Vagina (tissue), 2 donors: ENCODE measurements at regions not wholly inside any gene's neighbourhood (a gene's known extent, or its start where the extent isn't known, plus 50 kb on each side); places are given as distances from the start of the nearest gene placed in this dataset.

Experiments
- DNase-seq, 2 donors: peaks; one replicate each; pipeline ENCODE4 v3.0.0-alpha.2; 2017; ENCODE audit errors: extremely low spot score in 2 of 2
- H3K27ac ChIP-seq: fragments of 200-600 bp; sonication (generic); one replicate; pipeline ENCODE4 v1.5.1; 2019
- H3K27me3 ChIP-seq: fragments of 200-600 bp; sonication (generic); one replicate; pipeline ENCODE4 v1.5.1; 2019
- H3K36me3 ChIP-seq, 2 donors: fragments of 200-600 bp; sonication (generic); one replicate each; pipeline ENCODE4 v1.5.1; 2017 to 2019
- H3K4me1 ChIP-seq: fragments of 200-600 bp; sonication (generic); one replicate; pipeline ENCODE4 v1.5.1; 2019
- H3K4me3 ChIP-seq, 2 donors: fragments of 200-600 bp; sonication (generic); 1 replicate in 1 of 2; 2 replicates in 1 of 2; pipeline ENCODE4 v1.5.1; 2016 to 2019
- H3K9me3 ChIP-seq: fragments of 200-600 bp; sonication (generic); one replicate; pipeline ENCODE4 v1.5.1; 2019
- POLR2A ChIP-seq, 2 donors: fragments of 450-650 bp; IDR thresholded peaks; one replicate each; pipeline ENCODE4 v1.6.1; 2017; ENCODE audit warnings: antibody characterized with exemption in 2 of 2, mild to moderate bottlenecking in 2 of 2, moderate library complexity in 2 of 2
- POLR2AphosphoS5 ChIP-seq, 2 donors: sonication (generic); formaldehyde crosslinking; IDR thresholded peaks; one replicate each; pipeline ENCODE4 v1.9.0; 2017; ENCODE audit warnings: antibody characterized with exemption in 2 of 2, mild to moderate bottlenecking in 2 of 2, low read depth in 1 of 2; ENCODE audit not compliant: insufficient read depth in 1 of 2
- intact Hi-C: fragments of 100-400 bp; cut with DNase I; formaldehyde crosslinking; loops from one replicate; pipeline ENCODE4 v1.15.1; 2023
- TF ChIP-seq, protein P1 (sequence below), 3 experiments: fragments of 450-650 bp in 2 of 3; fragments of 200-600 bp in 1 of 3; sonication (generic) in 1 of 3; IDR thresholded peaks; one replicate each; pipeline ENCODE4 v1.5.1; 2017 to 2019; ENCODE audit warnings: antibody characterized with exemption in 3 of 3, mild to moderate bottlenecking in 2 of 3, moderate library complexity in 2 of 3

DNA sequence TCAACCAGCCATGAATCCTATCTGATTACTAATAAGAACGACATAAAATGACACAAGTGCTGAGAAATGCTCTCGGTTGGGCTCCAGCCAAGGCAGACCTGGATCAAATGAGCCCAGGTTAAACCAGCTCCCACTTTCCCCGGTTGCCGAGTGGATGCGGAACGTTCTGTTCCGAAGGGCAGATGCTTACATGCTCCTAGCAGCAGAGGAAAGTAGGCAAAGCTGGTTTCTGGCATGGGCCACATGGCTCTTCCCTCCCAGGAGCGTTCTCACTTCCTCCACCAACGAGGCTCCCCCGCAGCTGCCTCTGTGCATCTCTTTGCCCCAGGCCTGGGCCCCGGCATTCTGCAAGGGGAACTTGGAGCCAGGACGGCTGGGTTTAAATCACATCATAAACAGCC lies 61.8 kb upstream of the SDK1 start:
- Histone ChIP-seq H3K27ac (no peak overlapping the region), H3K4me3 (no peak overlapping the region), H3K4me1 (peaks cover 15% of the 10 kb centered on the region), H3K27me3 (no peaks in the 10 kb centered on the region), H3K9me3 (no peaks in the 10 kb centered on the region), H3K36me3 (no peaks in the 10 kb centered on the region)
- no peak for TF ChIP-seq POLR2A (IDR thresholded peaks at IDR 0.05)
- TF ChIP-seq POLR2AphosphoS5 (IDR thresholded peaks at IDR 0.05; ENCODE audit: insufficient read depth in 1 of 2, low read depth in 1 of 2) = peak in 1 of 2 donors; percentile 23
- DNase-seq = peak; percentile 71 to 95
- intact Hi-C loops = no loop called here

DNA sequence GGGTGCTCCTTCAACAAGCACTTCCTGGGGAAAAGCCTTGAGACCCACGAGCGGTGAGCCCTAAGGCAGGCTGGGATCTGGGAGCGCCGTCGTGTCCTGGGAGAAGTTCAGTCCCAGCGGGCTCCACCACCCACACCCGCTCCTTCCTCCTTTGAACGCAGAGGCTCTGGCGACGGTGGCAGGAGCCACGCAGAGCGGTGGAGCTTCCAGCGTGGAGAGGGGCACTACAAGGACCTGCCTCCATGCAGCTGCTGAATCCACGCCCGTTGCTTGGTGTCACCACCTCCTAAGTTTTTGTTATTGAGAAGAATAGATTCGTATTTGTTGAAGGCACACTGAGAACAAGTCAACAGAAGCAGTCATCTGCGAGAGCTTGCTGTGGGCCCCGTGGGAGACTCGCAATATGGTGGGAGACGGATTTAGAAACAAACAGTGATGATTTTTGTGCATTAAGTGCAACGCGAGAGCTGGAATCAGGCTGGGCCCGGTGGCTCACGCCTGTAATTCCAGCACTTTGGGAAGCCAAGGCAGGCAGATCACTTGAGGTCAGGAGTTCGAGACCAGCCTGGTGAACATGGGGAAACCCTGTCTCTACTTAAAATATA lies 60.1 kb upstream of the SDK1 start:
- intact Hi-C loops = no loop called here
- peak; percentile 77 to 82 for DNase-seq
- Histone ChIP-seq H3K4me3 (no peak overlapping the region), H3K9me3 (no peaks in the 10 kb centered on the region), H3K27me3 (no peaks in the 10 kb centered on the region), H3K4me1 (peaks cover 24% of the 10 kb centered on the region), H3K27ac (no peak overlapping the region), H3K36me3 (no peaks in the 10 kb centered on the region)
- TF ChIP-seq POLR2AphosphoS5 (IDR thresholded peaks at IDR 0.05; ENCODE audit: insufficient read depth in 1 of 2, low read depth in 1 of 2) (no peak), POLR2A (IDR thresholded peaks at IDR 0.05) (no peak)
- TF ChIP-seq, protein P1, sequence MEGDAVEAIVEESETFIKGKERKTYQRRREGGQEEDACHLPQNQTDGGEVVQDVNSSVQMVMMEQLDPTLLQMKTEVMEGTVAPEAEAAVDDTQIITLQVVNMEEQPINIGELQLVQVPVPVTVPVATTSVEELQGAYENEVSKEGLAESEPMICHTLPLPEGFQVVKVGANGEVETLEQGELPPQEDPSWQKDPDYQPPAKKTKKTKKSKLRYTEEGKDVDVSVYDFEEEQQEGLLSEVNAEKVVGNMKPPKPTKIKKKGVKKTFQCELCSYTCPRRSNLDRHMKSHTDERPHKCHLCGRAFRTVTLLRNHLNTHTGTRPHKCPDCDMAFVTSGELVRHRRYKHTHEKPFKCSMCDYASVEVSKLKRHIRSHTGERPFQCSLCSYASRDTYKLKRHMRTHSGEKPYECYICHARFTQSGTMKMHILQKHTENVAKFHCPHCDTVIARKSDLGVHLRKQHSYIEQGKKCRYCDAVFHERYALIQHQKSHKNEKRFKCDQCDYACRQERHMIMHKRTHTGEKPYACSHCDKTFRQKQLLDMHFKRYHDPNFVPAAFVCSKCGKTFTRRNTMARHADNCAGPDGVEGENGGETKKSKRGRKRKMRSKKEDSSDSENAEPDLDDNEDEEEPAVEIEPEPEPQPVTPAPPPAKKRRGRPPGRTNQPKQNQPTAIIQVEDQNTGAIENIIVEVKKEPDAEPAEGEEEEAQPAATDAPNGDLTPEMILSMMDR (IDR thresholded peaks at IDR 0.05) = no peak

DNA sequence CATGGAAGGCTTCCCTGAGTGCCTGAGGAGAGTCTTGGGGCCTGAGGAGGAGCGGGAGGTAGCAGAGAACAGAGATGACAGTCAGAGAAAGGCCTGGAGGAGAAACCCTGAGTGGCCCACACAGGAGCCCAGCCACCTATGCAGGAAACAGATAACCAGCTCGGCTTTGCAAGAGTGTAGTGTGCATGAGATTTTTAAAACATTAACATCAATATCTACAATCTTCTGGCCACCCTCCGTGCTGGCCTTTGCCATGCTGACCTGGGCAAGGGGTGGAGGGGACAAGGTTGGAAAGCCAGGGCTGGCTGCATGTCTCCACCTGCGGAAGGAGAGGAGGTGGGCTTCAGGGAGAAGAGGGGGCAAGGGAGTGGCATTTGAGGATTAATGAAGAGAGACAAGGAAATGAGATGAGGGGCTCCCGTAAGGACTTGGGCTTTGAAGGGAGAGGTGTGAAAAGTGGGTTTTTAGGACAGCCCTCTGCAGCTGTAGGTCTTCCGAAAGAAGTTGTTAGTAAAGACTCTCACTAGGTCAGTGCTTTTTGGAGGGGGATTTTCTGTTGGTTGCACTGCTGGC lies 59.3 kb upstream of the SDK1 start:
- TF ChIP-seq POLR2A (IDR thresholded peaks at IDR 0.05) = no peak
- no peak for TF ChIP-seq POLR2AphosphoS5 (IDR thresholded peaks at IDR 0.05; ENCODE audit: insufficient read depth in 1 of 2, low read depth in 1 of 2)
- TF ChIP-seq, protein P1 (IDR thresholded peaks at IDR 0.05) = no peak
- Histone ChIP-seq H3K4me3 (no peak overlapping the region), H3K27me3 (no peaks in the 10 kb centered on the region), H3K36me3 (no peaks in the 10 kb centered on the region), H3K4me1 (peaks cover 24% of the 10 kb centered on the region), H3K9me3 (no peaks in the 10 kb centered on the region), H3K27ac (no peak overlapping the region)
- intact Hi-C loops = no loop called here
- DNase-seq = peak; percentile 60 to 81

DNA sequence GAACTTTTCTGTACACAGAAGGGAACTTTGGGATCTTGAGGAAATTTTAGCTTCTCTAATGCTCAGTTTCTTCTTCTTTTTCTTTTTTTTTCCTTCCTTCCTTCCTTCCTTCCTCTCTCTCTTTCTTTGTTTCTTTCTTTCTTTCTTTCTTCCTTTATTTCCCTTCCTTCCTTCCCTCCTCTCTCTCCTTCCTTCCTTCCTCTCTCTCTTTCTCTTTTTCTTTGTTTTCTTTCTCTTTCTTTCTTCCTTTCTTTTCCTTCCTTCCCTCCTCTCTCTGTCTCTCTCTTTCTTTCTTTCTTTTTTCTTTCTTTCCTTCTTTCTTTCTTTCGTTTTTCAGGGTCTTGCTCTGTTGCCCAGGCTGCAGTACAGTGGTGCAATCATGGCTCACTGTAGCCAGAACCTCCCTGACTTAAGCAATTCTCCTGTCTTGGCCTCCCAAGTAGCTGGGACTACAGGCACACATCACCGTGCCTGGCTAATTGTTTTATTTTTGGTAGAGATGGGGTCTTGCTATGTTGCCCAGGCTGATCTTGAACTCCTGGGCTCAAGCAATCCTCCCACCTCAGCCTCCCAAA lies 58.6 kb upstream of the SDK1 start:
- no peaks in the 10 kb centered on the region for H3K9me3 ChIP-seq
- peak in 1 of 2 donors; percentile 4 for DNase-seq
- no peak overlapping the region for H3K27ac ChIP-seq
- H3K27me3 ChIP-seq = no peaks in the 10 kb centered on the region
- intact Hi-C loops = no loop called here
- peaks cover 24% of the 10 kb centered on the region for H3K4me1 ChIP-seq
- no peak overlapping the region for H3K4me3 ChIP-seq
- H3K36me3 ChIP-seq = no peaks in the 10 kb centered on the region
- TF ChIP-seq, protein P1 (IDR thresholded peaks at IDR 0.05) = no peak
- TF ChIP-seq POLR2A (IDR thresholded peaks at IDR 0.05) (no peak), POLR2AphosphoS5 (IDR thresholded peaks at IDR 0.05; ENCODE audit: insufficient read depth in 1 of 2, low read depth in 1 of 2) (no peak)

DNA sequence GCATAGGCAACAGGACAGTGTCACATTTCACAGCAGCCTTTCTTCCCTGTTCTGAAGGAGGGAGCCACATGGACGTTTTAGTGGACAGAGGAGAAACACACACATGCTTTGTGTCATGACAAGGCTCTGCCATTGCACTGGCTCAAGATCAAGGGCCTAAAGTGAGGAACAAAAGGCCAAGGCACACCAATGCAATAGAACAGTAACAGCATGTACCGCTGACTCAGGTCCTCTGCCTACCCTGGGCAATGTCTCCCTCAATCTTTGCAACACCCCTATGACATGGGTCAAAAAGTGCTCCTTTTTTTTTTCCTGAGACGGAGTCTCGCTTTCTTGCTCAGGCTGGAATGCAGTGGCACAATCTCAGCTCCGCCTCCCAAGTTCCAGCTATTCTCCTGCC lies 57.8 kb upstream of the SDK1 start:
- H3K4me3 ChIP-seq = no peak overlapping the region
- intact Hi-C loops = no loop called here
- TF ChIP-seq POLR2AphosphoS5 (IDR thresholded peaks at IDR 0.05; ENCODE audit: insufficient read depth in 1 of 2, low read depth in 1 of 2) = no peak
- no peak for TF ChIP-seq POLR2A (IDR thresholded peaks at IDR 0.05)
- TF ChIP-seq, protein P1 (IDR thresholded peaks at IDR 0.05) = no peak
- no peak overlapping the region for H3K27ac ChIP-seq
- H3K27me3 ChIP-seq = no peaks in the 10 kb centered on the region
- H3K4me1 ChIP-seq = peaks cover 24% of the 10 kb centered on the region
- peak; percentile 43 to 81 for DNase-seq
- H3K36me3 ChIP-seq = no peaks in the 10 kb centered on the region
- no peaks in the 10 kb centered on the region for H3K9me3 ChIP-seq
